ENCODE measurements at regions not wholly inside any gene's neighbourhood (a gene's known extent, or its start where the extent isn't known, plus 50 kb on each side); places are given as distances from the start of the nearest gene placed in this dataset.

DNA sequence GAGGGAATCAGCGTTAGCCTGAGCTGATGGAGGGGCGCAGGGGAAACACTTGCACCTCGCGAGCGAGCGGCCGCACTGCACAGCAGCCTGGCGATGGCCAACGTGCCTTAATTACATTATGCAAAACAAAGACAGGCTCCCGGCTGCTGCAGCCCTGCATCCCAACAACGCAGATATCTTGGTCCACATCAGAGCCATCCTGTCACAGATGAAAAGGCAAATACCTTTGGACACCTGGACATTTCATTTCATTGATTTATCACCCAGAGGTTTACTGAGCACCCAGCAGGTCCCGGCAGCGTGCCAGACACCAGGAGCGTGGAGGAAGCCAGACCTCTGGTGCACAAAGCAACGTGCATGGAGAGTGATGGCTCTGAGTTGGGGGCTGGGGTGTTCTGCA, 843.0 kb downstream of the TBC1D22A start:
- H3K36me3 ChIP-seq (ENCODE audit: control insufficient read depth, insufficient read depth, low read length) = no peaks in the 10 kb centered on the region
- no peaks in the 10 kb centered on the region for H3K4me1 ChIP-seq (ENCODE audit: control insufficient read depth, insufficient read depth, low read length, poor library complexity, severe bottlenecking)
- no peaks in the 10 kb centered on the region for H3K27me3 ChIP-seq (replicated peaks; ENCODE audit: control insufficient read depth, insufficient read depth, low read length, poor library complexity, severe bottlenecking)
- H3K27ac ChIP-seq (ENCODE audit: insufficient read depth, low read length, poor library complexity, severe bottlenecking) = no peak overlapping the region
- no peak for DNase-seq
- no peaks in the 10 kb centered on the region for H3K9me3 ChIP-seq (ENCODE audit: control insufficient read depth, low read length)
- H3K4me3 ChIP-seq (ENCODE audit: insufficient read depth, low read depth, low read length, poor library complexity, severe bottlenecking) = no peak overlapping the region

DNA sequence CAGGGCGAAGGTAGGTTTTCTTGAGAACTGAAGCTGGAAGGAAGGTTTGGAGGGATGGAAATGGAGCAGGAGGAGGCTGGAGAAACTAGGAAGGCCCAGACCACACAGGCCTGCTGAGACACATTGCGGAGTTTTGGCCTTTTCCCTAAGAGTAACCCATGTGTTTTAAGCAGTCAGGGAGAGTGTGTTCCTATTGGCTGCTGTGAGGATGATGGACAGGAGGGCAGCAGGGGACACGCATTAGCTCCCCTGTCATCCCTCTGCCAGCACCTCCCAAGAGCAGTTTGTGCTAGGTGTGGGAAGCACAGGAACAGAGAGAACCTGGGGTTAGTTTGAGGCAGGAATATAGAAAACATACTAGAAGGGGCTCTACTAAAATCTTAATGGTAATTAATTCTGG, 842.1 kb downstream of the TBC1D22A start:
- no peak for DNase-seq
- Histone ChIP-seq H3K4me1 (ENCODE audit: control insufficient read depth, insufficient read depth, low read length, poor library complexity, severe bottlenecking) (no peaks in the 10 kb centered on the region), H3K36me3 (ENCODE audit: control insufficient read depth, insufficient read depth, low read length) (no peaks in the 10 kb centered on the region), H3K4me3 (ENCODE audit: insufficient read depth, low read depth, low read length, poor library complexity, severe bottlenecking) (no peak overlapping the region), H3K27ac (ENCODE audit: insufficient read depth, low read length, poor library complexity, severe bottlenecking) (no peak overlapping the region), H3K9me3 (ENCODE audit: control insufficient read depth, low read length) (no peaks in the 10 kb centered on the region), H3K27me3 (replicated peaks; ENCODE audit: control insufficient read depth, insufficient read depth, low read length, poor library complexity, severe bottlenecking) (no peaks in the 10 kb centered on the region)

DNA sequence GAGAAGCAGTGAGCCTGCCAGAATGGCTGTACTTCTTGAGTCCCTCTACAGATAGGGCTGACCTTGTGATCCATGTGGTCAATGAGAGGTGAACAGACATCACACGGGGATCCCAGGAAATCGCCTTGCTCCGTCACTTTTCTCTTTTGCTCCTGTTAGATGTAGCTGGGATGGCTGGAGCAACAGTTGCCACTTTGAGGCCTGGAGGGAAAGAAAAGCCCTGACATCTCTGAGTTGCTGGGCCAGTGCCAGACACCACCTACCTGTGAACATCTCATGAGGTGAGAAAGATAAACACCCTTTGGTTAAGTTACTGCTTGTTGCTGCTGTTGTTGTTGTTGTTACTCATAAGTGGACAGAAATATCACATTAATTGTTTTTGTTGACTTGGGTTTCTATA, 840.3 kb downstream of the TBC1D22A start:
- H3K4me3 ChIP-seq (ENCODE audit: insufficient read depth, low read depth, low read length, poor library complexity, severe bottlenecking) = no peak overlapping the region
- no peak overlapping the region for H3K27ac ChIP-seq (ENCODE audit: insufficient read depth, low read length, poor library complexity, severe bottlenecking)
- DNase-seq = no peak
- no peaks in the 10 kb centered on the region for H3K27me3 ChIP-seq (replicated peaks; ENCODE audit: control insufficient read depth, insufficient read depth, low read length, poor library complexity, severe bottlenecking)
- no peaks in the 10 kb centered on the region for H3K4me1 ChIP-seq (ENCODE audit: control insufficient read depth, insufficient read depth, low read length, poor library complexity, severe bottlenecking)
- no peaks in the 10 kb centered on the region for H3K36me3 ChIP-seq (ENCODE audit: control insufficient read depth, insufficient read depth, low read length)
- H3K9me3 ChIP-seq (ENCODE audit: control insufficient read depth, low read length) = no peaks in the 10 kb centered on the region

DNA sequence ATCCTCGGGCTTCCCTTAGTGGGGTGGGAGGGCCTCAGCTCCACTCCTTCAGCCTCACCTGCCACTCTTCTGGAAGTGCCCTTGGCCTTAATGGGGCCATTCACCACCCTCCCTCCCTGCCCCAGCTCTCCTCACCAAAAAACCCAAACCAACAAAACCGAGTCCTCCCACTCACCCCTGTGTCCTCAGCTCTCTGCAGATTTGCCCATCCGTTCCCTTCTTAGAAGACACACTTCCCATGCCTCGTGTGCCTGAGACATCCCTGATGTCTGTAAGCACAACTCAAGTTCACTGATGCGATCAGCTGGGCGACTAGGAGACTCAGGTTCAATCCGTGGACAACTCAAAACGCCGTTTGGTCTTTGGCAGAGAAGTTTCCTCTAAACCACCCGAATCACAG, 839.2 kb downstream of the TBC1D22A start:
- H3K36me3 ChIP-seq (ENCODE audit: control insufficient read depth, insufficient read depth, low read length) = no peaks in the 10 kb centered on the region
- no peaks in the 10 kb centered on the region for H3K9me3 ChIP-seq (ENCODE audit: control insufficient read depth, low read length)
- H3K4me1 ChIP-seq (ENCODE audit: control insufficient read depth, insufficient read depth, low read length, poor library complexity, severe bottlenecking) = no peaks in the 10 kb centered on the region
- DNase-seq = no peak
- no peak overlapping the region for H3K4me3 ChIP-seq (ENCODE audit: insufficient read depth, low read depth, low read length, poor library complexity, severe bottlenecking)
- H3K27ac ChIP-seq (ENCODE audit: insufficient read depth, low read length, poor library complexity, severe bottlenecking) = no peak overlapping the region
- H3K27me3 ChIP-seq (replicated peaks; ENCODE audit: control insufficient read depth, insufficient read depth, low read length, poor library complexity, severe bottlenecking) = no peaks in the 10 kb centered on the region

DNA sequence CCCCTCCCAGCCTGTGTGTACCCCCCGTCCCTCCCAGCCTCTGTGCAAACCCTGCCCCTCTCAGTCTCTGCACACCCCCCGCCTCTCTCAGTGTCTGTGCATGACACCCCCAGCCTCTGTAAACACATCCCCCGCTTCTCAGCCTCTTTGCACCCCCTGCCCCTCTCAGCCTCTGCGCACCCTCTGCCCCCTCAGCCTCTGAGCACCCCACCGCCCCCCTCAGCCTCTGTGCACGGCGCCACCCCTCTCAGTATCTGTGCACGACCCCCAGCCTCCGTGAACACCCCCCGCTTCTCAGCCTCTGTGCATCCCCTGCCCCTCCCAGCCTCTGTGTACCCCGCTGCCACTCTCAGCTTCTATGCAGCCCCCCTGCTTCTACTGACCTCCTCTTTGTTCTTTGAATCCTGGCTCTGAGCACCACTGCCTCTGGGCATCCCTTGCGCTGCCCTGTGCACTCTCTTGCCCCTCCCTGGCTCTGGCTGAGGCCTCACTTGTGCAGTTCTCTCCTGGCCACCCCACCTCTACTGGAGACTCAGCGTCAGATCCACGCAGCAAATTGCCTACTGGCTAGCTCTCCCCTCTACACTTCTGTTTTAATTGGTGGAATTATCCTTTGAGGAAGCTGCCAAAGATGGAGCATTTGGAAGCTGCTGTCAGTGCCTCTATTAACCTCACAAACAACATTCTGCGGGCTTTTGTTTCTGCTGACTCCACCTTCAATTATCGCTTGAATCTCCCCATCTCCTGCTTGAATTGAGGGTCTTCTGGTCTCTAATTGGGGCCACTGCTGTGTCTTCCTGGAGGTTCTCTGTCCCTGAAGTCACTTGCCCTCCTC, 838.6 kb downstream of the TBC1D22A start:
- H3K36me3 ChIP-seq (ENCODE audit: control insufficient read depth, insufficient read depth, low read length) = no peaks in the 10 kb centered on the region
- no peak for DNase-seq
- no peaks in the 10 kb centered on the region for H3K9me3 ChIP-seq (ENCODE audit: control insufficient read depth, low read length)
- H3K27ac ChIP-seq (ENCODE audit: insufficient read depth, low read length, poor library complexity, severe bottlenecking) = no peak overlapping the region
- no peak overlapping the region for H3K4me3 ChIP-seq (ENCODE audit: insufficient read depth, low read depth, low read length, poor library complexity, severe bottlenecking)
- H3K4me1 ChIP-seq (ENCODE audit: control insufficient read depth, insufficient read depth, low read length, poor library complexity, severe bottlenecking) = no peaks in the 10 kb centered on the region
- no peaks in the 10 kb centered on the region for H3K27me3 ChIP-seq (replicated peaks; ENCODE audit: control insufficient read depth, insufficient read depth, low read length, poor library complexity, severe bottlenecking)

DNA sequence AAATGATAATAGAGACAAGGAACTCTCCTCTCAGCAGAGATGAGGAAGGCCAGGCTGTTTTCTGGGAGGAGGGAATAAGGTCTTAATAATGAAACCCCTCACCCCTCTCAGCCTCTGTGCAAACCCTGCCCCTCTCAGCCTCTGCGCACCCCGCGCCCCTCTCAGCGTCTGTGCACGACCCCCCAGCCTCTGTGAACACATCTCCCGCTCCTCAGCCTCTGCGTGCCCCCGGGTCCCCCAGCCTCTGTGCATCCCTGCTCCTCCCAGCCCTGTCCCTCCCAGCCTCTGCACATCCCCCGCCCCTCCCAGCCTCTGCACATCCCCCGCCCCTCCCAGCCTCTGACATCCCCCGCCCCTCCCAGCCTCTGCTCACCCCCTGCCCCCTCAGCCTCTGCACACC, 837.8 kb downstream of the TBC1D22A start:
- no peak for DNase-seq
- H3K27ac ChIP-seq (ENCODE audit: insufficient read depth, low read length, poor library complexity, severe bottlenecking) = no peak overlapping the region
- no peaks in the 10 kb centered on the region for H3K36me3 ChIP-seq (ENCODE audit: control insufficient read depth, insufficient read depth, low read length)
- no peaks in the 10 kb centered on the region for H3K9me3 ChIP-seq (ENCODE audit: control insufficient read depth, low read length)
- no peaks in the 10 kb centered on the region for H3K4me1 ChIP-seq (ENCODE audit: control insufficient read depth, insufficient read depth, low read length, poor library complexity, severe bottlenecking)
- H3K27me3 ChIP-seq (replicated peaks; ENCODE audit: control insufficient read depth, insufficient read depth, low read length, poor library complexity, severe bottlenecking) = no peaks in the 10 kb centered on the region
- H3K4me3 ChIP-seq (ENCODE audit: insufficient read depth, low read depth, low read length, poor library complexity, severe bottlenecking) = no peak overlapping the region

DNA sequence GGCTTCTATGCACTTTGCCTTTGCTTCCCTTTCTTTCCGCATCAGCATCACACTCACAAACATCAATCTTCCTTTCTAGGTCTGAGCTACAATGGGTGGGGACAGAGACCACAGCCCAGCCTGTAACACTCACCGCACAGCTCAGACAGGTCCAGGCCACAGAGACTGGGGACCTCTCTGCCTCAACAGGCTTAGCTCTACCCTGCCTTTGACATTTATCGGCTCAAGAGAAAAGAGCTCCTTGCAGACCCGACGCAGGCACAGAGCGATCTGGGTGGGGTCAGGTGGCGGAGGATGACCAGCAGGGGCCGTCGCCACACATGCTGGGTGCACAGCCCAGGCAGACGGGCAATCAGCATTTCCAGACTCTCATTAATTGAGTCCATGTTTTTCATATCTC, 837.3 kb downstream of the TBC1D22A start:
- Histone ChIP-seq H3K4me3 (ENCODE audit: insufficient read depth, low read depth, low read length, poor library complexity, severe bottlenecking) (no peak overlapping the region), H3K9me3 (ENCODE audit: control insufficient read depth, low read length) (no peaks in the 10 kb centered on the region), H3K27ac (ENCODE audit: insufficient read depth, low read length, poor library complexity, severe bottlenecking) (no peak overlapping the region), H3K36me3 (ENCODE audit: control insufficient read depth, insufficient read depth, low read length) (no peaks in the 10 kb centered on the region), H3K4me1 (ENCODE audit: control insufficient read depth, insufficient read depth, low read length, poor library complexity, severe bottlenecking) (no peaks in the 10 kb centered on the region), H3K27me3 (replicated peaks; ENCODE audit: control insufficient read depth, insufficient read depth, low read length, poor library complexity, severe bottlenecking) (no peaks in the 10 kb centered on the region)
- no peak for DNase-seq

DNA sequence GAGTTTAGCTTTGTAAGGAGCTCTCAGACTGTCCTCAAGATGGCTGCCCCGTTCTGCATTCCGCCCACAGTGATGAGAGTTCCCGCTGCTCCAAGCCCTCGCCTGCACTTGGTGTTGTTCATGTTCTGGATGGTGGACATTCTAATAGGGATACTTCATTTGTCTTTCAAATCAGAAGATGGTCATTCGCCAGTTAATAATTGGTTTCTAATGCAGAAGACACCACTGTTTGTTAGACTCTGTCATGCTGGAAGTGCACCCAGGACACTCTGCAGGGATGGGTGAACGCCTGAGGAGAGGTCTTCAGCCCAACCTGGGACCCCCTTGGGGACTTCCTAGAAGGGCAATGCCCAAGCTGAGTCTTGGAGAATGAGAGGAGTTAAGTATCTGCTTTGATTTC, 836.4 kb downstream of the TBC1D22A start:
- H3K9me3 ChIP-seq (ENCODE audit: control insufficient read depth, low read length) = no peaks in the 10 kb centered on the region
- no peaks in the 10 kb centered on the region for H3K36me3 ChIP-seq (ENCODE audit: control insufficient read depth, insufficient read depth, low read length)
- no peak overlapping the region for H3K27ac ChIP-seq (ENCODE audit: insufficient read depth, low read length, poor library complexity, severe bottlenecking)
- H3K27me3 ChIP-seq (replicated peaks; ENCODE audit: control insufficient read depth, insufficient read depth, low read length, poor library complexity, severe bottlenecking) = no peaks in the 10 kb centered on the region
- no peak overlapping the region for H3K4me3 ChIP-seq (ENCODE audit: insufficient read depth, low read depth, low read length, poor library complexity, severe bottlenecking)
- DNase-seq = no peak
- no peaks in the 10 kb centered on the region for H3K4me1 ChIP-seq (ENCODE audit: control insufficient read depth, insufficient read depth, low read length, poor library complexity, severe bottlenecking)

DNA sequence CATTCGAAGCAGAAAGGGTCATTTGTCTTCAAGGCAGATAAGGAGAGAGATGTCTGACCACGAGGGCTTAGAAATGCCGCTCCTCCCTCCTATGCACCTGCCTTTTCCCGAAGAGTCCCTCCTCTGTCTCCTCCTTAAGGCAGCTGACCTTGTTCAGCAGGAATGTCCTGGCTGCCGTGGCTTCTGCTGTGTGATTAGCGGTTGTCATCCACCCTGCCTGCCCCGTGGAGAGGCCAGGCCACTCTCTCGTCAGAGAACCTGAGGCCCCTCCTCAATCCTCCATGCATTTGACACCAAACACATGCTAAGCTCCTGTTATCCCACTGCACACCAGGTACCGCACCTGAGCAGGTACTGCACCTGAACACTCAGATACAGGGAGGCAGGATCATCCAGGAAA, 834.6 kb downstream of the TBC1D22A start:
- DNase-seq = no peak
- Histone ChIP-seq H3K27me3 (replicated peaks; ENCODE audit: control insufficient read depth, insufficient read depth, low read length, poor library complexity, severe bottlenecking) (no peaks in the 10 kb centered on the region), H3K4me3 (ENCODE audit: insufficient read depth, low read depth, low read length, poor library complexity, severe bottlenecking) (no peak overlapping the region), H3K9me3 (ENCODE audit: control insufficient read depth, low read length) (no peaks in the 10 kb centered on the region), H3K36me3 (ENCODE audit: control insufficient read depth, insufficient read depth, low read length) (no peaks in the 10 kb centered on the region), H3K4me1 (ENCODE audit: control insufficient read depth, insufficient read depth, low read length, poor library complexity, severe bottlenecking) (no peaks in the 10 kb centered on the region), H3K27ac (ENCODE audit: insufficient read depth, low read length, poor library complexity, severe bottlenecking) (no peak overlapping the region)

DNA sequence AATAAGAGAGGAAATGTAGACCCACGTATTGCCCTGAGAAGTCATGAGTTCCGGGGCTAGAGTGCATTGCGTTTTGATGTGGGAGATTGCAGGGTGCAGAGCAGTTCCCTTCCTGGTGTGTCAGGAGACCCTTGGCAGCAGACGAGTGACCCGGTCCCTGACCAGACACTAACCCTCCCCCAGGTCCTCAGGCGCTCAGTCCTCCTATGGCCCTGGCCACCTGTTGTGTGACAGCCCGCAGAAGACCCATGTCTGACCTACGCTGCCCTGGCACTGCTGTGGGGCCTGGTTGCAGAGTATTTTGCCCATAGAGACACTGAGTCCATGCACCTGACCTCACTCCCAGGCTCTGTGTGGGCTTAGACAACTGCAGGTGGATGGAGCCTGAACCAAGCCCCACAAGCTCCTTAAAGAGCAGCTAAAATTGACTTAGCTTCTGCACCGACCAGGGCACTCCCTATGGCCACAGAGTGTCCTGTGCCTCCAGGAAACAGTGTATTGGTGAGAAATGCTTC, 833.8 kb downstream of the TBC1D22A start:
- no peaks in the 10 kb centered on the region for H3K9me3 ChIP-seq (ENCODE audit: control insufficient read depth, low read length)
- H3K4me3 ChIP-seq (ENCODE audit: insufficient read depth, low read depth, low read length, poor library complexity, severe bottlenecking) = no peak overlapping the region
- H3K27me3 ChIP-seq (replicated peaks; ENCODE audit: control insufficient read depth, insufficient read depth, low read length, poor library complexity, severe bottlenecking) = no peaks in the 10 kb centered on the region
- no peaks in the 10 kb centered on the region for H3K36me3 ChIP-seq (ENCODE audit: control insufficient read depth, insufficient read depth, low read length)
- H3K4me1 ChIP-seq (ENCODE audit: control insufficient read depth, insufficient read depth, low read length, poor library complexity, severe bottlenecking) = no peaks in the 10 kb centered on the region
- no peak for DNase-seq
- no peak overlapping the region for H3K27ac ChIP-seq (ENCODE audit: insufficient read depth, low read length, poor library complexity, severe bottlenecking)
